IMR-90 (cell line): ENCODE measurements at regions not wholly inside any gene's neighbourhood (a gene's known extent, or its start where the extent isn't known, plus 50 kb on each side); places are given as distances from the start of the nearest gene placed in this dataset.

Experiments
- ATAC-seq: fragments of 200-7000 bp; cut with Tn5 transposase; 2 replicates; pipeline ENCODE4 v1.9.1; 2020; ENCODE audit warnings: low read depth, mild to moderate bottlenecking, moderate library complexity
- BruUV-seq: library from RNA; stranded (reverse); fragments of 400-500 nt; replicated peaks from 2 replicates; lab custom pipeline; 2021; lab: Mats Ljungman, UMichigan
- CTCF ChIA-PET: fragments of 300-600 bp; formaldehyde crosslinking; extraction: SDS; loops from one replicate; lab custom pipeline; 2021; ENCODE audit warnings: antibody characterized with exemption; lab: Yijun Ruan, JAX
- POLR2A ChIA-PET: fragments of 300-600 bp; sonication (Branson Sonifier 250); formaldehyde crosslinking; loops from one replicate; lab custom pipeline; 2022; ENCODE audit warnings: antibody characterized with exemption; ENCODE audit not compliant: unreplicated experiment; lab: Charles Lee
- DNase-seq: peaks from one replicate; pipeline ENCODE4 v3.0.0; 2013
- H2AFZ ChIP-seq: replicated peaks from 2 replicates; pipeline ENCODE3; 2013; ENCODE audit warnings: low read length, mild to moderate bottlenecking; ENCODE audit not compliant: poor library complexity
- H2AK5ac ChIP-seq: 2 replicates; pipeline ENCODE4 v1.6.1; 2013; ENCODE audit warnings: low read depth, low read length, inconsistent platforms
- H2AK9ac ChIP-seq: replicated peaks from 2 replicates; pipeline ENCODE3; 2013; ENCODE audit warnings: mild to moderate bottlenecking, low read depth, low read length, moderate library complexity; ENCODE audit not compliant: poor library complexity
- H2BK120ac ChIP-seq: 2 replicates; pipeline ENCODE4 v1.6.1; 2013; ENCODE audit warnings: low read depth, low read length, inconsistent platforms
- H2BK15ac ChIP-seq: 3 replicates; pipeline ENCODE4 v1.6.1; 2013; ENCODE audit warnings: low read depth, low read length, inconsistent platforms
- H2BK20ac ChIP-seq: 2 replicates; pipeline ENCODE4 v1.6.1; 2013; ENCODE audit warnings: low read depth, mild to moderate bottlenecking, inconsistent platforms, low read length, moderate library complexity
- H2BK5ac ChIP-seq: 2 replicates; pipeline ENCODE4 v1.6.1; 2013; ENCODE audit warnings: mild to moderate bottlenecking, low read depth, low read length, inconsistent platforms; ENCODE audit not compliant: poor library complexity, severe bottlenecking
- H3K14ac ChIP-seq: replicated peaks from 2 replicates; pipeline ENCODE4 v1.6.1; 2013; ENCODE audit warnings: low read depth, low read length, inconsistent platforms
- H3K18ac ChIP-seq: 2 replicates; pipeline ENCODE4 v1.6.1; 2013; ENCODE audit warnings: low read depth, low read length, control low read depth
- H3K23ac ChIP-seq: 2 replicates; pipeline ENCODE4 v1.6.1; 2013; ENCODE audit warnings: low read depth, low read length, inconsistent platforms
- H3K27ac ChIP-seq: 2 replicates; pipeline ENCODE4 v1.5.1; 2013; ENCODE audit warnings: mild to moderate bottlenecking, control low read depth, low read length; ENCODE audit not compliant: insufficient read depth
- H3K27me3 ChIP-seq: 2 replicates; pipeline ENCODE4 v1.6.1; 2013; ENCODE audit warnings: low read length; ENCODE audit not compliant: control insufficient read depth, insufficient read depth
- H3K36me3 ChIP-seq: 2 replicates; pipeline ENCODE4 v1.6.1; 2013; ENCODE audit warnings: low read length, mixed read lengths; ENCODE audit not compliant: control insufficient read depth, insufficient read depth
- H3K4ac ChIP-seq: 2 replicates; pipeline ENCODE4 v1.6.1; 2013; ENCODE audit warnings: low read depth, low read length, inconsistent platforms
- H3K4me1 ChIP-seq: 2 replicates; pipeline ENCODE4 v1.6.1; 2013; ENCODE audit warnings: low read length, mixed read lengths; ENCODE audit not compliant: control insufficient read depth, insufficient read depth
- H3K4me2 ChIP-seq: 2 replicates; pipeline ENCODE4 v1.6.1; 2013; ENCODE audit warnings: low read depth, mild to moderate bottlenecking, control low read depth, low read length, moderate library complexity
- H3K4me3 ChIP-seq: 2 replicates; pipeline ENCODE4 v1.5.1; 2013; ENCODE audit warnings: low read depth, mild to moderate bottlenecking, control low read depth, low read length, moderate library complexity; ENCODE audit not compliant: insufficient read depth
- H3K56ac ChIP-seq: 2 replicates; pipeline ENCODE4 v1.6.1; 2013; ENCODE audit warnings: low read length, inconsistent platforms; ENCODE audit not compliant: insufficient read depth; ENCODE audit errors: extremely low read depth
- H3K79me1 ChIP-seq, 2 experiments: 2 replicates each; pipeline ENCODE4 v1.6.1; 2013; ENCODE audit warnings: low read length in 2 of 2, inconsistent platforms in 1 of 2, low read depth in 1 of 2
- H3K9ac ChIP-seq: 2 replicates; pipeline ENCODE4 v1.6.1; 2013; ENCODE audit warnings: low read depth, low read length, control low read depth
- H3K9me1 ChIP-seq: 2 replicates; pipeline ENCODE4 v1.6.1; 2013; ENCODE audit warnings: low read length, inconsistent platforms; ENCODE audit not compliant: insufficient read depth
- H3K9me3 ChIP-seq: 2 replicates; pipeline ENCODE4 v1.6.1; 2013; ENCODE audit warnings: low read length; ENCODE audit not compliant: control insufficient read depth, insufficient read depth
- H4K20me1 ChIP-seq: 2 replicates; pipeline ENCODE4 v1.6.1; 2013; ENCODE audit warnings: low read length, inconsistent platforms; ENCODE audit not compliant: insufficient read depth
- H4K5ac ChIP-seq: 2 replicates; pipeline ENCODE4 v1.6.1; 2013; ENCODE audit warnings: mild to moderate bottlenecking, low read depth, low read length, control low read depth
- H4K8ac ChIP-seq, 2 experiments: 2 replicates each; pipeline ENCODE4 v1.6.1; 2013; ENCODE audit warnings: low read depth in 2 of 2, low read length in 2 of 2, control low read depth in 1 of 2, inconsistent platforms in 1 of 2
- H4K91ac ChIP-seq: 2 replicates; pipeline ENCODE4 v1.6.1; 2013; ENCODE audit warnings: low read depth, low read length, inconsistent platforms; ENCODE audit not compliant: insufficient read depth
- BHLHE40 ChIP-seq: fragments of 150-350 bp; IDR thresholded peaks from 2 replicates; pipeline ENCODE4 v1.6.1; 2016; ENCODE audit warnings: mild to moderate bottlenecking, low read depth, low read length
- CEBPB ChIP-seq: IDR thresholded peaks from 2 replicates; pipeline ENCODE4 v1.6.1; 2012; ENCODE audit warnings: low read depth, low read length, improper control_type of control experiment
- CHD1 ChIP-seq: IDR thresholded peaks from 2 replicates; pipeline ENCODE4 v1.6.1; 2012; ENCODE audit warnings: low read depth, low read length, improper control_type of control experiment
- FOS ChIP-seq: fragments of 150-350 bp; IDR thresholded peaks from 2 replicates; pipeline ENCODE4 v1.6.1; 2016; ENCODE audit warnings: low read depth, low read length
- MAFK ChIP-seq: IDR thresholded peaks from 2 replicates; pipeline ENCODE4 v1.6.1; 2012; ENCODE audit warnings: low read depth, low read length, improper control_type of control experiment
- MAZ ChIP-seq: IDR thresholded peaks from 2 replicates; pipeline ENCODE4 v1.6.1; 2012; ENCODE audit warnings: low read depth, mild to moderate bottlenecking, low read length, improper control_type of control experiment, moderate library complexity, borderline replicate concordance
- MXI1 ChIP-seq: IDR thresholded peaks from 2 replicates; pipeline ENCODE4 v1.6.1; 2012; ENCODE audit warnings: low read depth, mild to moderate bottlenecking, low read length, moderate library complexity, borderline replicate concordance
- NFE2L2 ChIP-seq: fragments of 150-350 bp; IDR thresholded peaks from 2 replicates; pipeline ENCODE4 v1.6.1; 2016; ENCODE audit warnings: low read depth, mild to moderate bottlenecking, low read length
- POLR2A ChIP-seq: IDR thresholded peaks from 2 replicates; pipeline ENCODE4 v1.6.1; 2012; ENCODE audit warnings: mild to moderate bottlenecking, low read depth, low read length
- RAD21 ChIP-seq: IDR thresholded peaks from 2 replicates; pipeline ENCODE4 v1.6.1; 2012; ENCODE audit warnings: low read length, improper control_type of control experiment
- RCOR1 ChIP-seq: IDR thresholded peaks from 2 replicates; pipeline ENCODE4 v1.6.1; 2012; ENCODE audit warnings: mild to moderate bottlenecking, low read length, improper control_type of control experiment; ENCODE audit not compliant: insufficient replicate concordance
- RFX5 ChIP-seq: IDR thresholded peaks from 2 replicates; pipeline ENCODE4 v1.8.0; 2012; ENCODE audit warnings: low read depth, mild to moderate bottlenecking, low read length, moderate library complexity
- SMC3 ChIP-seq: fragments of 150-350 bp; IDR thresholded peaks from 2 replicates; pipeline ENCODE4 v1.6.1; 2016; ENCODE audit warnings: low read depth, mild to moderate bottlenecking, antibody characterized with exemption, low read length, moderate library complexity
- WGBS, 2 experiments: methylation state at CpG; one replicate each; pipeline versions ENCODE4 v1.1.5 to v1.1.7; 2013; ENCODE audit warnings: missing lambda C conversion rate in 2 of 2; ENCODE audit not compliant: insufficient read length in 1 of 2; ENCODE audit errors: extremely low coverage in 2 of 2; 5-methylcytosine and 5-hydroxymethylcytosine counted together
- dilution Hi-C: fragments of 300-500 bp; cut with HindIII; formaldehyde crosslinking; loops from one replicate; pipeline ENCODE4 v1.14.3; 2018; ENCODE audit warnings: low sequenced_read_pairs; ENCODE audit not compliant: unreplicated experiment
- in situ Hi-C: fragments of 300-500 bp; cut with MboI; formaldehyde crosslinking; loops from 3 replicates; pipeline ENCODE4 v1.14.3; 2019; ENCODE audit warnings: low sequenced_read_pairs, inconsistent platforms, mixed read lengths
- intact Hi-C: fragments of 100-400 bp; cut with micrococcal nuclease; formaldehyde crosslinking; loops from 2 replicates; pipeline ENCODE4 v1.10.0; 2022
- TF ChIP-seq, protein P1 (sequence below): fragments of 150-350 bp; IDR thresholded peaks from 2 replicates; pipeline ENCODE4 v1.6.1; 2016; ENCODE audit warnings: low read depth, mild to moderate bottlenecking, low read length, moderate library complexity, borderline replicate concordance
- TF ChIP-seq, protein P2 (sequence below): fragments of 150-350 bp; IDR thresholded peaks from 2 replicates; pipeline ENCODE4 v1.6.1; 2017; ENCODE audit warnings: mild to moderate bottlenecking, antibody characterized with exemption, low read length, low read depth
- TF ChIP-seq, protein P3 (sequence below): conservative IDR thresholded peaks from 2 replicates; pipeline ENCODE4 v1.5.1; 2012; ENCODE audit warnings: mild to moderate bottlenecking, low read depth, low read length, improper control_type of control experiment

DNA sequence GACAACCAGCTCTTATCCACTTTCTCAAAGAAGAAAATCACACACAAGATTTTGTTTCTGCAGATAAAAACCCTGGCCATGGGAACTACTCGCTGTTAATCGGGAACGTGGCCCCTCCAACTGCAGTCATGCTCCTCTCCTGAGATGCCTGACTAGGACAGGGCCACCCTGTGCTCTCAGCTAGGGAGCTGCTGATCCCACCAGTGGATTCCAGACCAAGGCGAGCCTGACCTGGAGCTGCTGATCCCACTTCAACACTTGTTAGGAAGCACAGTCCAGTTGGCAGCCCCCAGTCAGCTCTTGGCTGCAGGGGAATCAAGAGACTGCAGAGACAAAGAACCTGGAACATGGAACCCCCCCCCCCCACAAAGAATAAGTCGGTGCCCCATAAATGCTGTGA is 474.3 kb upstream of the MGMT start:
- Histone ChIP-seq H2AFZ (no peak overlapping the region), H3K4me3 (no peak overlapping the region), H4K8ac (no peak overlapping the region), H2AK9ac (no peak overlapping the region), H3K56ac (no peak overlapping the region), H3K4me2 (no peak overlapping the region), H3K27me3 (no peaks in the 10 kb centered on the region), H3K9me1 (no peaks in the 10 kb centered on the region), H2BK5ac (no peak overlapping the region), H3K4me1 (no peaks in the 10 kb centered on the region), H2AK5ac (no peak overlapping the region), H2BK20ac (no peak overlapping the region), H2BK120ac (no peak overlapping the region), H4K5ac (no peak overlapping the region), H3K79me1 (no peaks in the 10 kb centered on the region), H3K23ac (no peak overlapping the region), H4K20me1 (no peaks in the 10 kb centered on the region), H3K36me3 (no peaks in the 10 kb centered on the region), H3K18ac (no peak overlapping the region), H3K9me3 (peaks cover 18% of the 10 kb centered on the region), H3K4ac (no peak overlapping the region), H2BK15ac (no peak overlapping the region), H3K27ac (no peak overlapping the region), H3K14ac (no peak overlapping the region), H4K91ac (no peak overlapping the region), H3K9ac (no peak overlapping the region)
- TF ChIP-seq, protein P1, sequence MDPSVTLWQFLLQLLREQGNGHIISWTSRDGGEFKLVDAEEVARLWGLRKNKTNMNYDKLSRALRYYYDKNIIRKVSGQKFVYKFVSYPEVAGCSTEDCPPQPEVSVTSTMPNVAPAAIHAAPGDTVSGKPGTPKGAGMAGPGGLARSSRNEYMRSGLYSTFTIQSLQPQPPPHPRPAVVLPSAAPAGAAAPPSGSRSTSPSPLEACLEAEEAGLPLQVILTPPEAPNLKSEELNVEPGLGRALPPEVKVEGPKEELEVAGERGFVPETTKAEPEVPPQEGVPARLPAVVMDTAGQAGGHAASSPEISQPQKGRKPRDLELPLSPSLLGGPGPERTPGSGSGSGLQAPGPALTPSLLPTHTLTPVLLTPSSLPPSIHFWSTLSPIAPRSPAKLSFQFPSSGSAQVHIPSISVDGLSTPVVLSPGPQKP = no peak
- TF ChIP-seq MAZ = no peak
- TF ChIP-seq POLR2A = no peak
- TF ChIP-seq RCOR1 = no peak
- TF ChIP-seq MAFK = no peak
- no peak for TF ChIP-seq CEBPB
- TF ChIP-seq, protein P2, sequence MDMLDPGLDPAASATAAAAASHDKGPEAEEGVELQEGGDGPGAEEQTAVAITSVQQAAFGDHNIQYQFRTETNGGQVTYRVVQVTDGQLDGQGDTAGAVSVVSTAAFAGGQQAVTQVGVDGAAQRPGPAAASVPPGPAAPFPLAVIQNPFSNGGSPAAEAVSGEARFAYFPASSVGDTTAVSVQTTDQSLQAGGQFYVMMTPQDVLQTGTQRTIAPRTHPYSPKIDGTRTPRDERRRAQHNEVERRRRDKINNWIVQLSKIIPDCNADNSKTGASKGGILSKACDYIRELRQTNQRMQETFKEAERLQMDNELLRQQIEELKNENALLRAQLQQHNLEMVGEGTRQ = no peak
- TF ChIP-seq RFX5 = no peak
- no peak for TF ChIP-seq CHD1
- TF ChIP-seq, protein P3, sequence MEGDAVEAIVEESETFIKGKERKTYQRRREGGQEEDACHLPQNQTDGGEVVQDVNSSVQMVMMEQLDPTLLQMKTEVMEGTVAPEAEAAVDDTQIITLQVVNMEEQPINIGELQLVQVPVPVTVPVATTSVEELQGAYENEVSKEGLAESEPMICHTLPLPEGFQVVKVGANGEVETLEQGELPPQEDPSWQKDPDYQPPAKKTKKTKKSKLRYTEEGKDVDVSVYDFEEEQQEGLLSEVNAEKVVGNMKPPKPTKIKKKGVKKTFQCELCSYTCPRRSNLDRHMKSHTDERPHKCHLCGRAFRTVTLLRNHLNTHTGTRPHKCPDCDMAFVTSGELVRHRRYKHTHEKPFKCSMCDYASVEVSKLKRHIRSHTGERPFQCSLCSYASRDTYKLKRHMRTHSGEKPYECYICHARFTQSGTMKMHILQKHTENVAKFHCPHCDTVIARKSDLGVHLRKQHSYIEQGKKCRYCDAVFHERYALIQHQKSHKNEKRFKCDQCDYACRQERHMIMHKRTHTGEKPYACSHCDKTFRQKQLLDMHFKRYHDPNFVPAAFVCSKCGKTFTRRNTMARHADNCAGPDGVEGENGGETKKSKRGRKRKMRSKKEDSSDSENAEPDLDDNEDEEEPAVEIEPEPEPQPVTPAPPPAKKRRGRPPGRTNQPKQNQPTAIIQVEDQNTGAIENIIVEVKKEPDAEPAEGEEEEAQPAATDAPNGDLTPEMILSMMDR = no peak
- no peak for TF ChIP-seq BHLHE40
- no peak for TF ChIP-seq FOS
- TF ChIP-seq RAD21 = no peak
- TF ChIP-seq SMC3 = no peak
- no peak for TF ChIP-seq MXI1
- TF ChIP-seq NFE2L2 = no peak
- CTCF ChIA-PET = no interaction called here
- DNase-seq (no peak), ATAC-seq (no peak)
- dilution Hi-C loops (no loop called here), in situ Hi-C loops (no loop called here), intact Hi-C loops (no loop called here)
- POLR2A ChIA-PET = no interaction called here
- no TSS peak for BruUV-seq
- 64% methylated on average over 3 of the region's 5 CpGs; no CpG with 5 or more reads in 1 of the 2 experiments for WGBS, 2 experiments
